ENCODE measurements at regions not wholly inside any gene's neighbourhood (a gene's known extent, or its start where the extent isn't known, plus 50 kb on each side); places are given as distances from the start of the nearest gene placed in this dataset.

DNA sequence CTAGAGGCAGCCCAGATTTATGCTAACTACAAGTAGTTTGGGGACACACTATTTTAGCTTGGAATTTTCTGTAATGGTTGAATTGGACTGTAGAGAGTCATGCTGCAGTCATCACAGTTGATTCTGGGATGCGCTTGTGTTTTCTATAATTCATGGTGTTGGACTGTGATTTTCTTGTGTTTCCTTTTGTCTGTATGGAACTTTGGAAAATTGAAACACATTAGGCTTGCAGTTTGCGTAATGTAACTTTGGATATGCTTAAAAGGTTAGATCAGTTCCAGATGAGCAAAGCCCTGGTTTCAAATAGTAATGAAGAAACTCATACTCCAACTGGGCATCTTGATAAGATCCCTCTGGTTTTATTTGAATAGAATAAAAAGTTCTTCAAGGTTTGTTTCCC is 502.2 kb downstream of the ARL4A start:
- Histone ChIP-seq H3K4me1 (ENCODE audit: insufficient read depth, low read length, poor library complexity, severe bottlenecking) (no peaks in the 10 kb centered on the region), H2AFZ (ENCODE audit: low read length) (no peak overlapping the region), H3K79me2 (ENCODE audit: insufficient read depth, low read depth, low read length) (no peaks in the 10 kb centered on the region), H3K4me2 (ENCODE audit: low read length) (no peak overlapping the region), H3K4me3 (ENCODE audit: low read depth, low read length, poor library complexity, severe bottlenecking) (no peak overlapping the region), H3K9me3 (ENCODE audit: low read length) (no peaks in the 10 kb centered on the region), H3K9me2 (ENCODE audit: insufficient read depth, low read length) (no peaks in the 10 kb centered on the region), H4K20me1 (ENCODE audit: insufficient read depth, low read length) (no peaks in the 10 kb centered on the region), H3K36me3 (ENCODE audit: insufficient read depth, low read length) (no peaks in the 10 kb centered on the region), H3K27ac (ENCODE audit: low read depth, low read length, poor library complexity, severe bottlenecking) (no peak overlapping the region)
- intact Hi-C loops (cut with micrococcal nuclease; ENCODE audit: unreplicated experiment), result loop anchor here (10.0 kb wide), 1 partner anchor 65 kb away; no protein-coding TSS in a partner anchor
- BruUV-seq (replicated peaks), result no TSS peak
- TF ChIP-seq EZH2phosphoT487 (IDR thresholded peaks at IDR 0.05; ENCODE audit: borderline replicate concordance, low read depth, low read length), result no peak
- TF ChIP-seq, protein P1, sequence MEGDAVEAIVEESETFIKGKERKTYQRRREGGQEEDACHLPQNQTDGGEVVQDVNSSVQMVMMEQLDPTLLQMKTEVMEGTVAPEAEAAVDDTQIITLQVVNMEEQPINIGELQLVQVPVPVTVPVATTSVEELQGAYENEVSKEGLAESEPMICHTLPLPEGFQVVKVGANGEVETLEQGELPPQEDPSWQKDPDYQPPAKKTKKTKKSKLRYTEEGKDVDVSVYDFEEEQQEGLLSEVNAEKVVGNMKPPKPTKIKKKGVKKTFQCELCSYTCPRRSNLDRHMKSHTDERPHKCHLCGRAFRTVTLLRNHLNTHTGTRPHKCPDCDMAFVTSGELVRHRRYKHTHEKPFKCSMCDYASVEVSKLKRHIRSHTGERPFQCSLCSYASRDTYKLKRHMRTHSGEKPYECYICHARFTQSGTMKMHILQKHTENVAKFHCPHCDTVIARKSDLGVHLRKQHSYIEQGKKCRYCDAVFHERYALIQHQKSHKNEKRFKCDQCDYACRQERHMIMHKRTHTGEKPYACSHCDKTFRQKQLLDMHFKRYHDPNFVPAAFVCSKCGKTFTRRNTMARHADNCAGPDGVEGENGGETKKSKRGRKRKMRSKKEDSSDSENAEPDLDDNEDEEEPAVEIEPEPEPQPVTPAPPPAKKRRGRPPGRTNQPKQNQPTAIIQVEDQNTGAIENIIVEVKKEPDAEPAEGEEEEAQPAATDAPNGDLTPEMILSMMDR (conservative IDR thresholded peaks at IDR 0.05; ENCODE audit: low read length), result no peak
- ChIA-PET CTCF (ENCODE audit: unreplicated experiment) (no interaction called here), POLR2A (no interaction called here)
- no peak for DNase-seq (ENCODE audit: low spot score)

GRCh38 chr7:13197501-13197900 is 510.1 kb downstream of the ARL4A start:
- Histone ChIP-seq H4K20me1 (ENCODE audit: insufficient read depth, low read length) (no peaks in the 10 kb centered on the region), H3K9me3 (ENCODE audit: low read length) (no peaks in the 10 kb centered on the region), H3K27ac (ENCODE audit: low read depth, low read length, poor library complexity, severe bottlenecking) (no peak overlapping the region), H3K4me3 (ENCODE audit: low read depth, low read length, poor library complexity, severe bottlenecking) (no peak overlapping the region), H3K4me2 (ENCODE audit: low read length) (no peak overlapping the region), H3K36me3 (ENCODE audit: insufficient read depth, low read length) (no peaks in the 10 kb centered on the region), H3K9me2 (ENCODE audit: insufficient read depth, low read length) (no peaks in the 10 kb centered on the region), H3K4me1 (ENCODE audit: insufficient read depth, low read length, poor library complexity, severe bottlenecking) (no peaks in the 10 kb centered on the region), H2AFZ (ENCODE audit: low read length) (no peak overlapping the region), H3K79me2 (ENCODE audit: insufficient read depth, low read depth, low read length) (no peaks in the 10 kb centered on the region)
- BruUV-seq (replicated peaks), result no TSS peak
- POLR2A ChIA-PET, result no interaction called here
- DNase-seq (ENCODE audit: low spot score), result no peak
- TF ChIP-seq, protein P1 (conservative IDR thresholded peaks at IDR 0.05; ENCODE audit: low read length), result no peak
- no peak for TF ChIP-seq EZH2phosphoT487 (IDR thresholded peaks at IDR 0.05; ENCODE audit: borderline replicate concordance, low read depth, low read length)
- CTCF ChIA-PET (ENCODE audit: unreplicated experiment), result no interaction called here
- intact Hi-C loops (cut with micrococcal nuclease; ENCODE audit: unreplicated experiment), result loop anchor here (10.0 kb wide), 1 partner anchor 57 kb away; no protein-coding TSS in a partner anchor

DNA sequence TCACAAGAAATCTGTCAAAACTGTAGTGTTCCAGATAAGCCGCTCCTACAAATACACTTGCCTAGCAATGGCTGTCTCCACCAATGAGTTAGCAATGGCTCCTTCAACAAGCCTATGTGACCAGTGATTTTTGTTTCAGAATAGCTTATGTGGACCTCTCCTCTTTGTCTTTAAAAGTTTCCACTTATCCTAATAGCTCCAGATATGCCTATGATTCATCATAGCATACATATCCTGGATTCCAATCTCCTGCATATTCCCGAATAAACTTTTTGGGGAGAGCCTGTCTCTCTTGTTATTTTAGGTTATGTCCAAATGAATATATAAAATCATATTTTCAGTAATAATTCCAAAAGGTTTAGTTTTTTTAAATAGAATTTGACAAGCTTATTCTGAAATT is 510.6 kb downstream of the ARL4A start:
- no peaks in the 10 kb centered on the region for H3K9me2 ChIP-seq (ENCODE audit: insufficient read depth, low read length)
- no peaks in the 10 kb centered on the region for H3K4me1 ChIP-seq (ENCODE audit: insufficient read depth, low read length, poor library complexity, severe bottlenecking)
- no peak overlapping the region for H2AFZ ChIP-seq (ENCODE audit: low read length)
- TF ChIP-seq EZH2phosphoT487 (IDR thresholded peaks at IDR 0.05; ENCODE audit: borderline replicate concordance, low read depth, low read length), result no peak
- TF ChIP-seq, protein P1 (conservative IDR thresholded peaks at IDR 0.05; ENCODE audit: low read length), result no peak
- H3K36me3 ChIP-seq (ENCODE audit: insufficient read depth, low read length), result no peaks in the 10 kb centered on the region
- POLR2A ChIA-PET, result interaction anchor here (0.8 kb wide), 1 partner anchor 15 kb away, joined by 3 read pairs; no protein-coding TSS in a partner anchor
- no peak overlapping the region for H3K4me2 ChIP-seq (ENCODE audit: low read length)
- no peak overlapping the region for H3K4me3 ChIP-seq (ENCODE audit: low read depth, low read length, poor library complexity, severe bottlenecking)
- intact Hi-C loops (cut with micrococcal nuclease; ENCODE audit: unreplicated experiment), result loop anchor here (10.0 kb wide), 1 partner anchor 57 kb away; no protein-coding TSS in a partner anchor
- no peak for DNase-seq (ENCODE audit: low spot score)
- no peak overlapping the region for H3K27ac ChIP-seq (ENCODE audit: low read depth, low read length, poor library complexity, severe bottlenecking)
- no peaks in the 10 kb centered on the region for H3K79me2 ChIP-seq (ENCODE audit: insufficient read depth, low read depth, low read length)
- H3K9me3 ChIP-seq (ENCODE audit: low read length), result no peaks in the 10 kb centered on the region
- H4K20me1 ChIP-seq (ENCODE audit: insufficient read depth, low read length), result no peaks in the 10 kb centered on the region
- CTCF ChIA-PET (ENCODE audit: unreplicated experiment), result no interaction called here
- BruUV-seq (replicated peaks), result no TSS peak

Data from OCI-LY7 (cell line).